ENCODE measurements at regions not wholly inside any gene's neighbourhood (a gene's known extent, or its start where the extent isn't known, plus 50 kb on each side); places are given as distances from the start of the nearest gene placed in this dataset.

DNA sequence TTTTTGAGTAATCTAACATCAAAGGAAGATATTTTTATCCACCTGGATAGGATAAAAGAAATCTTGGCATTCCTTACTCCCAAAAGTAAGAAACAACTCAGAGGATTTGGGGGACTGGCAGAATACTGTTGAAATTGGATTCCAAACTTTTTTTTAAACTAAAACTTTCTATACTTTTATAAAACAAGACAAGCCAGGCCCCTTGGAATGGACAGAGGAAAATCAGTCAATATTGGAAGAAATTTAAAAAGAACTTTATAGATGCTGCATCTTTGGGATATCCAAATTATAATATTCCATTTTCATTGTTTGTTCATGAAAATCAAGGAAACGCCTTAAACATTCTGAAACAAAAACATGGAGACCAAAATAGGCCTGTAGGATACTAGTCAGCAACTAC is 147.6 kb upstream of the PIEZO2 start:
- DNase-seq (ENCODE audit: low spot score): no peak
- no peak overlapping the region for H3K27ac ChIP-seq (ENCODE audit: extremely low read length, insufficient read depth, low read length)
- TF ChIP-seq ZNF329 (CRISPR knock-in tag; IDR thresholded peaks at IDR 0.05; ENCODE audit: low read depth) (no peak), TSC22D2 (CRISPR knock-in tag; IDR thresholded peaks at IDR 0.05; ENCODE audit: borderline replicate concordance) (no peak), HNRNPLL (IDR thresholded peaks at IDR 0.05; ENCODE audit: low read depth, low read length, poor library complexity, severe bottlenecking) (no peak), TAF1 (CRISPR knock-in tag; IDR thresholded peaks at IDR 0.05) (no peak), KDM4B (CRISPR knock-in tag; IDR thresholded peaks at IDR 0.05) (no peak), EHMT2 (IDR thresholded peaks at IDR 0.05; ENCODE audit: borderline replicate concordance, low read depth, low read length) (no peak), ZNF558 (CRISPR knock-in tag; IDR thresholded peaks at IDR 0.05; ENCODE audit: borderline replicate concordance) (no peak), HDAC6 (IDR thresholded peaks at IDR 0.05; ENCODE audit: low read depth, low read length) (no peak), RORA (CRISPR knock-in tag; IDR thresholded peaks at IDR 0.05) (no peak), TBX2 (CRISPR knock-in tag; IDR thresholded peaks at IDR 0.05; ENCODE audit: borderline replicate concordance) (no peak), RAD51 (IDR thresholded peaks at IDR 0.05; ENCODE audit: borderline replicate concordance) (no peak), KDM3A (CRISPR knock-in tag; IDR thresholded peaks at IDR 0.05; ENCODE audit: low read depth) (no peak), ZNF616 (CRISPR knock-in tag; IDR thresholded peaks at IDR 0.05; ENCODE audit: low read depth) (no peak), ZNF776 (CRISPR knock-in tag; IDR thresholded peaks at IDR 0.05) (no peak), ZNF253 (CRISPR knock-in tag; IDR thresholded peaks at IDR 0.05; ENCODE audit: borderline replicate concordance) (no peak), ZNF432 (CRISPR knock-in tag; IDR thresholded peaks at IDR 0.05; ENCODE audit: borderline replicate concordance) (no peak)
- TF ChIP-seq, protein P1, sequence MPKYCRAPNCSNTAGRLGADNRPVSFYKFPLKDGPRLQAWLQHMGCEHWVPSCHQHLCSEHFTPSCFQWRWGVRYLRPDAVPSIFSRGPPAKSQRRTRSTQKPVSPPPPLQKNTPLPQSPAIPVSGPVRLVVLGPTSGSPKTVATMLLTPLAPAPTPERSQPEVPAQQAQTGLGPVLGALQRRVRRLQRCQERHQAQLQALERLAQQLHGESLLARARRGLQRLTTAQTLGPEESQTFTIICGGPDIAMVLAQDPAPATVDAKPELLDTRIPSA (CRISPR knock-in tag; IDR thresholded peaks at IDR 0.05; ENCODE audit: borderline replicate concordance): no peak
- TF ChIP-seq, protein P2, sequence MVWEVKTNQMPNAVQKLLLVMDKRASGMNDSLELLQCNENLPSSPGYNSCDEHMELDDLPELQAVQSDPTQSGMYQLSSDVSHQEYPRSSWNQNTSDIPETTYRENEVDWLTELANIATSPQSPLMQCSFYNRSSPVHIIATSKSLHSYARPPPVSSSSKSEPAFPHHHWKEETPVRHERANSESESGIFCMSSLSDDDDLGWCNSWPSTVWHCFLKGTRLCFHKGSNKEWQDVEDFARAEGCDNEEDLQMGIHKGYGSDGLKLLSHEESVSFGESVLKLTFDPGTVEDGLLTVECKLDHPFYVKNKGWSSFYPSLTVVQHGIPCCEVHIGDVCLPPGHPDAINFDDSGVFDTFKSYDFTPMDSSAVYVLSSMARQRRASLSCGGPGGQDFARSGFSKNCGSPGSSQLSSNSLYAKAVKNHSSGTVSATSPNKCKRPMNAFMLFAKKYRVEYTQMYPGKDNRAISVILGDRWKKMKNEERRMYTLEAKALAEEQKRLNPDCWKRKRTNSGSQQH (CRISPR knock-in tag; IDR thresholded peaks at IDR 0.05; ENCODE audit: low read depth): no peak
- TF ChIP-seq, protein P3, sequence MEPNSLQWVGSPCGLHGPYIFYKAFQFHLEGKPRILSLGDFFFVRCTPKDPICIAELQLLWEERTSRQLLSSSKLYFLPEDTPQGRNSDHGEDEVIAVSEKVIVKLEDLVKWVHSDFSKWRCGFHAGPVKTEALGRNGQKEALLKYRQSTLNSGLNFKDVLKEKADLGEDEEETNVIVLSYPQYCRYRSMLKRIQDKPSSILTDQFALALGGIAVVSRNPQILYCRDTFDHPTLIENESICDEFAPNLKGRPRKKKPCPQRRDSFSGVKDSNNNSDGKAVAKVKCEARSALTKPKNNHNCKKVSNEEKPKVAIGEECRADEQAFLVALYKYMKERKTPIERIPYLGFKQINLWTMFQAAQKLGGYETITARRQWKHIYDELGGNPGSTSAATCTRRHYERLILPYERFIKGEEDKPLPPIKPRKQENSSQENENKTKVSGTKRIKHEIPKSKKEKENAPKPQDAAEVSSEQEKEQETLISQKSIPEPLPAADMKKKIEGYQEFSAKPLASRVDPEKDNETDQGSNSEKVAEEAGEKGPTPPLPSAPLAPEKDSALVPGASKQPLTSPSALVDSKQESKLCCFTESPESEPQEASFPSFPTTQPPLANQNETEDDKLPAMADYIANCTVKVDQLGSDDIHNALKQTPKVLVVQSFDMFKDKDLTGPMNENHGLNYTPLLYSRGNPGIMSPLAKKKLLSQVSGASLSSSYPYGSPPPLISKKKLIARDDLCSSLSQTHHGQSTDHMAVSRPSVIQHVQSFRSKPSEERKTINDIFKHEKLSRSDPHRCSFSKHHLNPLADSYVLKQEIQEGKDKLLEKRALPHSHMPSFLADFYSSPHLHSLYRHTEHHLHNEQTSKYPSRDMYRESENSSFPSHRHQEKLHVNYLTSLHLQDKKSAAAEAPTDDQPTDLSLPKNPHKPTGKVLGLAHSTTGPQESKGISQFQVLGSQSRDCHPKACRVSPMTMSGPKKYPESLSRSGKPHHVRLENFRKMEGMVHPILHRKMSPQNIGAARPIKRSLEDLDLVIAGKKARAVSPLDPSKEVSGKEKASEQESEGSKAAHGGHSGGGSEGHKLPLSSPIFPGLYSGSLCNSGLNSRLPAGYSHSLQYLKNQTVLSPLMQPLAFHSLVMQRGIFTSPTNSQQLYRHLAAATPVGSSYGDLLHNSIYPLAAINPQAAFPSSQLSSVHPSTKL (CRISPR knock-in tag; IDR thresholded peaks at IDR 0.05): no peak
- TF ChIP-seq, protein P4, sequence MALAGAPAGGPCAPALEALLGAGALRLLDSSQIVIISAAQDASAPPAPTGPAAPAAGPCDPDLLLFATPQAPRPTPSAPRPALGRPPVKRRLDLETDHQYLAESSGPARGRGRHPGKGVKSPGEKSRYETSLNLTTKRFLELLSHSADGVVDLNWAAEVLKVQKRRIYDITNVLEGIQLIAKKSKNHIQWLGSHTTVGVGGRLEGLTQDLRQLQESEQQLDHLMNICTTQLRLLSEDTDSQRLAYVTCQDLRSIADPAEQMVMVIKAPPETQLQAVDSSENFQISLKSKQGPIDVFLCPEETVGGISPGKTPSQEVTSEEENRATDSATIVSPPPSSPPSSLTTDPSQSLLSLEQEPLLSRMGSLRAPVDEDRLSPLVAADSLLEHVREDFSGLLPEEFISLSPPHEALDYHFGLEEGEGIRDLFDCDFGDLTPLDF (CRISPR knock-in tag; IDR thresholded peaks at IDR 0.05): no peak
- no peaks in the 10 kb centered on the region for H3K36me3 ChIP-seq (replicated peaks in 1 of 2; ENCODE audit: control insufficient read depth in 1 of 2, insufficient read depth in 2 of 2, low read length in 2 of 2)
- POLR2A ChIA-PET: no interaction called here
- no peak for FAIRE-seq
- CTCF ChIA-PET (ENCODE audit: low intra/inter-chr PET ratio, low total read pairs): no interaction called here
- intact Hi-C loops (cut with micrococcal nuclease; ENCODE audit: unreplicated experiment): no loop called here
- H3K4me2 ChIP-seq (ENCODE audit: low read depth, low read length): no peak overlapping the region
- 0% methylated on average over 1 of the region's 1 CpG for WGBS (ENCODE audit: low lambda C conversion rate)
- no peaks in the 10 kb centered on the region; the same call in 1 of the 2 replicates for H3K9me3 ChIP-seq (ENCODE audit: low read length)
- H3K79me2 ChIP-seq (ENCODE audit: insufficient read depth, low read length): no peaks in the 10 kb centered on the region
- no peaks in the 10 kb centered on the region for H4K20me1 ChIP-seq (ENCODE audit: insufficient read depth, low read length)
- in situ Hi-C loops (cut with HindIII; ENCODE audit: extremely low pct_ligation_motif_present, low pct_unique_long_range_greater_than_20kb): no loop called here
- no peak overlapping the region for H3K4me3 ChIP-seq (replicated peaks in 1 of 3; ENCODE audit: insufficient read depth in 1 of 3, low read depth in 2 of 3, low read length in 3 of 3)
- H3K27me3 ChIP-seq (ENCODE audit: control insufficient read depth in 1 of 2, insufficient read depth in 2 of 2, low read length in 2 of 2): no peaks in the 10 kb centered on the region; a peak in 1 of 5 replicates
- H3K4me1 ChIP-seq (ENCODE audit: insufficient read depth, low read length): no peaks in the 10 kb centered on the region
- H3K9ac ChIP-seq (ENCODE audit: insufficient read depth, low read depth, low read length): no peak overlapping the region
- ATAC-seq: no peak
- H2AFZ ChIP-seq (ENCODE audit: low read length): no peak overlapping the region
- no TSS peak for BruUV-seq (replicated peaks)
